ENCODE measurements at regions not wholly inside any gene's neighbourhood (a gene's known extent, or its start where the extent isn't known, plus 50 kb on each side); places are given as distances from the start of the nearest gene placed in this dataset.

DNA sequence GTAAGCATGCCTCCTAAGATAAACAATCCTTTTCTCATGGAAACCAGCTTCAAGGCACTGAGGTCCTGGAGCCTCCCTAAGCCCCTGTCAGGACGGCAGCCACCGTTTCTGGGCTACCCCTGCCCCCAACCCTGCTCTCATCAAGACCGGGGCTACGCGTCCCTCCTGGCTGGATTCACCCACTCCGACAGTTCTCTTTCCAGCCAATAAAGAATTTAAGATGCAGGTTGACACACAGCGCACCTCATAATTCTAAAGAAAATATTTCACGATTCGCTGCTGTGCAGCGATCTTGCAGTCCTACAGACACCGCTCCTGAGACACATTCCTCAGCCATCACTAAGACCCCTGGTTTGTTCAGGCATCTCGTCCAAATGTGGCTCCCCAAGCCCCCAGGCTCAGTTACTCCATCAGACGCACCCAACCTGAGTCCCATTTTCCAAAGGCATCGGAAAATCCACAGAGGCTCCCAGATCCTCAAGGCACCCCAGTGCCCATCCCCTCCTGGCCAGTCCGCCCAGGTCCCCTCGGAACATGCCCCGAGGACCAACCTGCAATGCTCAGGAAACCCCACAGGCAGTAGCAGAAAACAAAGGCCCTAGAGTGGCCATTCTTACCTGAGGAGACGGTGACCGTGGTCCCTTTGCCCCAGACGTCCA is 336.3 kb downstream of the TMEM121 start:
- Mint-ChIP-seq H3K27me3 (ENCODE audit: insufficient read depth) (no peaks in the 10 kb centered on the region; the same call in 1 of the 2 replicates), H3K4me1 (ENCODE audit: low read depth) (no peaks in the 10 kb centered on the region), H3K9me3 (peaks cover 51% of the 10 kb centered on the region), H3K36me3 (ENCODE audit: low read depth) (no peaks in the 10 kb centered on the region), H3K4me3 (no peak overlapping the region), H3K27ac (no peak overlapping the region)
- TF ChIP-seq, protein P1, sequence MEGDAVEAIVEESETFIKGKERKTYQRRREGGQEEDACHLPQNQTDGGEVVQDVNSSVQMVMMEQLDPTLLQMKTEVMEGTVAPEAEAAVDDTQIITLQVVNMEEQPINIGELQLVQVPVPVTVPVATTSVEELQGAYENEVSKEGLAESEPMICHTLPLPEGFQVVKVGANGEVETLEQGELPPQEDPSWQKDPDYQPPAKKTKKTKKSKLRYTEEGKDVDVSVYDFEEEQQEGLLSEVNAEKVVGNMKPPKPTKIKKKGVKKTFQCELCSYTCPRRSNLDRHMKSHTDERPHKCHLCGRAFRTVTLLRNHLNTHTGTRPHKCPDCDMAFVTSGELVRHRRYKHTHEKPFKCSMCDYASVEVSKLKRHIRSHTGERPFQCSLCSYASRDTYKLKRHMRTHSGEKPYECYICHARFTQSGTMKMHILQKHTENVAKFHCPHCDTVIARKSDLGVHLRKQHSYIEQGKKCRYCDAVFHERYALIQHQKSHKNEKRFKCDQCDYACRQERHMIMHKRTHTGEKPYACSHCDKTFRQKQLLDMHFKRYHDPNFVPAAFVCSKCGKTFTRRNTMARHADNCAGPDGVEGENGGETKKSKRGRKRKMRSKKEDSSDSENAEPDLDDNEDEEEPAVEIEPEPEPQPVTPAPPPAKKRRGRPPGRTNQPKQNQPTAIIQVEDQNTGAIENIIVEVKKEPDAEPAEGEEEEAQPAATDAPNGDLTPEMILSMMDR (IDR thresholded peaks at IDR 0.05), result no peak
- no peak for DNase-seq

DNA sequence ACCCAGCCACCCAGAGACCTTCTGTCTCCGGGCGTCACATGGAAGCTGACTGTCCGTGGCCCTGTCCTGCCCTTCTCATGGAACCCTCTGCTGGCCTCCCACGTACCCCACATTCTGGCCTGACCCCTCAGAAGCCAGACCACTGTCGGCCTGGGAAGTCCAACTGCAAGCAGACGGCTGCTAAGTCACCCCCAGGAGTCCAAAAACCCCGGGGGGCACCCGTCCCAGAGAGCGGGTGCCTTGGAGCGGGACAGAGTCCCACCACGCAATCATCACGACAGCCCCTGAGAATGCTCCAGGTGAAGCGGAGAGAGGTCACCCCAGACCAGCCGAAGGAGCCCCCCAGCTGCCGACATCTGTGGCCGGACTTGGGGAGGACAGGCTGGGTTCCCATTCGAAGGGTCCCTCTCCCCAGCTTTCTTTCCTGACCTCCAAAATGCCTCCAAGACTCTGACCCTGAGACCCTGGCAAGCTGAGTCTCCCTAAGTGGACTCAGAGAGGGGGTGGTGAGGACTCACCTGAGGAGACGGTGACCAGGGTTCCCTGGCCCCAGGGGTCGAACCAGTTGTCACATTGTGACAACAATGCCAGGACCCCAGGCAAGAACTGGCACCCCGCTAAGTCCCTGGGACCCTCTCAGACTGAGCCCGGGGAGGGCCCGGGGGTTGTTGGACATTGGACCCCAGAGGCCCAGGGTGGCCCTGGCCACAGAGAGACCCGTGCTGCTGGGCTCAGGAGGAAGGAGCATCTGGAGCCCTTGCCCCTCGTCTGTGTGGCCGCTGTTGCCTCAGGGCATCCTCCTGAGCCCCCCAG is 337.1 kb downstream of the TMEM121 start:
- Mint-ChIP-seq H3K4me3 (no peak overlapping the region), H3K9me3 (peaks cover 49% of the 10 kb centered on the region), H3K36me3 (ENCODE audit: low read depth) (no peaks in the 10 kb centered on the region), H3K27me3 (ENCODE audit: insufficient read depth) (no peaks in the 10 kb centered on the region; the same call in 1 of the 2 replicates), H3K27ac (no peak overlapping the region), H3K4me1 (ENCODE audit: low read depth) (no peaks in the 10 kb centered on the region)
- no peak for DNase-seq
- TF ChIP-seq, protein P1 (IDR thresholded peaks at IDR 0.05), result no peak

DNA sequence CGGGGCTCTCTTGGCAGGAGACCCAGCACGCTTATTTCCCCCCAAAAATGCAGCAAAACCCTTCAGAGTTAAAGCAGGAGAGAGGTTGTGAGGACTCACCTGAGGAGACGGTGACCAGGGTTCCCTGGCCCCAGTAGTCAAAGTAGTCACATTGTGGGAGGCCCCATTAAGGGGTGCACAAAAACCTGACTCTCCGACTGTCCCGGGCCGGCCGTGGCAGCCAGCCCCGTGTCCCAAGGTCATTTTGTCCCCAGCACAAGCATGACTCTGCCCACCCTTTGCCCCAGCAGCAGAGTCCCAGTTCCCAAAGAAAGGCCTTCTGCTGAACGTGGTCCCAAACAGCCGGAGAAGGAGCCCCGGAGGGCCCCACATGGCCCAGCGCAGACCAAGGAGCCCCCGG is 337.7 kb downstream of the TMEM121 start:
- Mint-ChIP-seq H3K27ac (no peak overlapping the region), H3K9me3 (peaks cover 48% of the 10 kb centered on the region)

DNA sequence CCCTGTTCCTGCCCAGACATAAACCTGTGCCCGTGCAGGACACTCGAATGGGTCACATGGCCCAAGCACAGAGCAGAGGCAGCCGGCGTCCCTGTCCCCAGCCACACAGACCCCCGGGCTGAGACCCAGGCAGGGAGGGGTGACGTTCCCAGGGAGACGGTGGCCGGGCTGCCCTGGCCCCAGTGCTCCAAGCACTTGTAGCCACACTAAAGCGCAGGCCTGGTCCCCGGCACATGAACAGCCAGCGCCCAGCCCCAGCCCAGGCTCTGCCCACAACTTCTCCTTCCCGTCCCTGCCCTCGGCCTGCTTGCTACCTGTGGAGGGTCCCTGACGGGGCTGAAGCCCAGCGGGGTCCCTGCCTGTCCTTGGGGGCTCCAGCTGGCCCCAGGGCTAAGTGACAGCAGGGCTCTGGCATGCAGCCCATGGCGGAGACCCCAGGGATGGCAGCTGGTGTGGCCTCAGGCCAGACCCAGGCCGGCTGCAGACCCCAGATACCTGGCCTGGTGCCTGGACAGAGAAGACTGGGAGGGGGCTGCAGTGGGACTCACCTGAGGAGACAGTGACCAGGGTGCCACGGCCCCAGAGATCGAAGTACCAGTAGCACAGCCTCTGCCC is 338.4 kb downstream of the TMEM121 start:
- no peaks in the 10 kb centered on the region; the same call in 1 of the 2 replicates for H3K27me3 Mint-ChIP-seq (ENCODE audit: insufficient read depth)
- H3K4me3 Mint-ChIP-seq, result no peak overlapping the region
- no peak for DNase-seq
- H3K4me1 Mint-ChIP-seq (ENCODE audit: low read depth), result no peaks in the 10 kb centered on the region
- peaks cover 43% of the 10 kb centered on the region for H3K9me3 Mint-ChIP-seq
- no peaks in the 10 kb centered on the region for H3K36me3 Mint-ChIP-seq (ENCODE audit: low read depth)
- H3K27ac Mint-ChIP-seq, result no peak overlapping the region
- TF ChIP-seq, protein P1 (IDR thresholded peaks at IDR 0.05), result no peak

More for the DNA sequence above, 337.7 kb downstream of the TMEM121 start:
- TF ChIP-seq, protein P1 (IDR thresholded peaks at IDR 0.05), result no peak
- DNase-seq, result no peak
- H3K4me3 Mint-ChIP-seq, result no peak overlapping the region
- no peaks in the 10 kb centered on the region; the same call in 1 of the 2 replicates for H3K27me3 Mint-ChIP-seq (ENCODE audit: insufficient read depth)
- H3K36me3 Mint-ChIP-seq (ENCODE audit: low read depth), result no peaks in the 10 kb centered on the region
- no peaks in the 10 kb centered on the region for H3K4me1 Mint-ChIP-seq (ENCODE audit: low read depth)

DNA sequence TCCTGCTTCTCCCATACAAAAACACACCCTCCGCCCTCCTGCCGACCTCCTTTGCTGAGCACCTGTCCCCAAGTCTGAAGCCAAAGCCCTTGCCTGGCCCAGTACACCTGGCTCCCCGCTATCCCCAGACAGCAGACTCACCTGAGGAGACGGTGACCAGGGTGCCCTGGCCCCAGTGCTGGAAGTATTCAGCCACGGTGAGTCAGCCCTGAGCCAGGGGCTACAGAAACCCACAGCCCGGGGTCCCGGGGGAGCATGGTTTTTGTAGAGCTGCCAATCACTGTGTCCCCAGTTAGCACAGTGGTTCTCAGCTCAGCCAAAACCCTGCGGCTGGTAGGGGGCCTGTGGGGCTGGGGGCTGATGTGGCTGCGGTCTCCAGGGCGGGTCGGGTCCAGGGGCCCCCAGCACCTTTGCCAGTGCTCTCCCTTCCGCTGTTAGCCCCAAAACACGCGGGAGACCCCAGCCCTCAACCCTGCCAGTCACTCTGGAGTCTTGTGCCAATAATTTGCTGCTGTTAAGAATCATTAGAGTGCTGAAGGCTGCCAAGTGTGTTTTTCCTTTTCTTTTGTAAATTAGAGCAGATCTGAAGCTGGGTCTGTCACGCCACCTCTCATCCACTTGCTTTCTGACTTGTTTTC is 339.0 kb downstream of the TMEM121 start:
- peaks cover 45% of the 10 kb centered on the region for H3K9me3 Mint-ChIP-seq
- no peak overlapping the region for H3K4me3 Mint-ChIP-seq
- no peaks in the 10 kb centered on the region for H3K36me3 Mint-ChIP-seq (ENCODE audit: low read depth)
- DNase-seq, result no peak
- no peaks in the 10 kb centered on the region; the same call in 1 of the 2 replicates for H3K27me3 Mint-ChIP-seq (ENCODE audit: insufficient read depth)
- H3K4me1 Mint-ChIP-seq (ENCODE audit: low read depth), result no peaks in the 10 kb centered on the region
- TF ChIP-seq, protein P1 (IDR thresholded peaks at IDR 0.05), result no peak
- H3K27ac Mint-ChIP-seq, result no peak overlapping the region
